GM10266 (cell line): ENCODE measurements at regions not wholly inside any gene's neighbourhood (a gene's known extent, or its start where the extent isn't known, plus 50 kb on each side); places are given as distances from the start of the nearest gene placed in this dataset.

Experiments used
- DNase-seq: peaks from one replicate; pipeline ENCODE4 v3.0.0; 2012; ENCODE audit errors: extremely low spot score
- TF ChIP-seq, protein P1 (sequence below): IDR thresholded peaks from 2 replicates; pipeline ENCODE4 v1.5.1; 2012; ENCODE audit warnings: mild to moderate bottlenecking, low read depth; ENCODE audit not compliant: control insufficient read depth, insufficient read depth; ENCODE audit errors: missing control alignments

DNA sequence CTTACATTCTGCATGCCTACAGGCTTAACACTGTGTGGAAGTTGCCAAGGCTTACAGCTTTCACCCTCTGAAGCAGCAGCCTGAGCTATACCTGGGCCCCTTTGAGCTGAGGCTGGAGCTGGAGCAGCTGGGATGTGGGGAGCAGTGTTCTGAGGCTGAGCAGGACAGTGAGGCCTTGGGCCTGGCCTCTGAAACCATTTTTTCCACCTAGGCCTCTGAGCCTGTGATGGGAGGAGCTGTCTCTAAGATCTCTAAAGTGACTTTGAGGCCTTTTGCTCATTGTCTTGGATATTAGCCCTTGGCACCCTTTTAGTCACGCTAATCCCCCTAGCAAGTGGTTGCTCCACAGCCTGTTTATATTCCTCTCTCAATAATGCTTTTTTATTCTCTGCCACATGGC lies 59.9 kb upstream of the ZBED5 start:
- TF ChIP-seq, protein P1, sequence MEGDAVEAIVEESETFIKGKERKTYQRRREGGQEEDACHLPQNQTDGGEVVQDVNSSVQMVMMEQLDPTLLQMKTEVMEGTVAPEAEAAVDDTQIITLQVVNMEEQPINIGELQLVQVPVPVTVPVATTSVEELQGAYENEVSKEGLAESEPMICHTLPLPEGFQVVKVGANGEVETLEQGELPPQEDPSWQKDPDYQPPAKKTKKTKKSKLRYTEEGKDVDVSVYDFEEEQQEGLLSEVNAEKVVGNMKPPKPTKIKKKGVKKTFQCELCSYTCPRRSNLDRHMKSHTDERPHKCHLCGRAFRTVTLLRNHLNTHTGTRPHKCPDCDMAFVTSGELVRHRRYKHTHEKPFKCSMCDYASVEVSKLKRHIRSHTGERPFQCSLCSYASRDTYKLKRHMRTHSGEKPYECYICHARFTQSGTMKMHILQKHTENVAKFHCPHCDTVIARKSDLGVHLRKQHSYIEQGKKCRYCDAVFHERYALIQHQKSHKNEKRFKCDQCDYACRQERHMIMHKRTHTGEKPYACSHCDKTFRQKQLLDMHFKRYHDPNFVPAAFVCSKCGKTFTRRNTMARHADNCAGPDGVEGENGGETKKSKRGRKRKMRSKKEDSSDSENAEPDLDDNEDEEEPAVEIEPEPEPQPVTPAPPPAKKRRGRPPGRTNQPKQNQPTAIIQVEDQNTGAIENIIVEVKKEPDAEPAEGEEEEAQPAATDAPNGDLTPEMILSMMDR: no peak
- no peak for DNase-seq

DNA sequence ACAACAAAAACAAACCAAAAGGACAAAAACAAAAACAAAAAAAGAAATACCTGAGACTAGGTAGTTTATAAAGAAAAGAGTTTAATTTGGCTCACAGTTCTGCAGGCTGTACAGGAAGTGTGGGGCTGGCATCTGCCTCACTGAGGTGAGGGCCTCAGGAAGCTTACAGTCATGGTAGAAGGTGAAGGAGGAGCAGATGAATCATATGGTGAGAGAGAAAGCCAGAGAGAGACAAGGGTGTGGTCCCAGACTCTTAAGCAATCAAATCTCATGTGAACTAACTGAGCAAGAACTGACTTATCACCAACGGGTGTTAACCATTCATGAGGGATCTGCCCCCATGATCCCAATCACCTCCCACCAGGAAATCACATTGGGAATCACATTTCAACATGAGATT lies 58.8 kb upstream of the ZBED5 start:
- no peak for DNase-seq
- TF ChIP-seq, protein P1: no peak

DNA sequence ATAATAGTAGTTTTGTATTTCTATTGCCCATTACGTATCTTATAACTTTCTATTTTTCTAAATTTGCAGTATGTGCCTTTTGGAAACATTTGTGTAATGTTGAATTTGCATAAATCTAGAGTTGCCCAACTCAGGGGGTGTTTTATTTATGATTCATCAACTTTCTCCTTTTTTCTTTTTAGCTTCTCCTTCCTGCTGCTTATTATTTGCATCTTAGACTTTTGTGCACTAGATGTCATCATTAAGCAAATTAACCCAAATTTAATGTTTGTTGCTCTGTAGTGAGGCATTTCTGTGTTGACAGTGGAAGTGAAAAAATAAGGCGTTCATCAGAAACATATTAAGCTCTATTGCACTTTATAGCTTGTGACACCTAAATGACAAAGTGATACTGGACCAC lies 56.2 kb upstream of the ZBED5 start:
- DNase-seq: no peak
- TF ChIP-seq, protein P1: no peak

DNA sequence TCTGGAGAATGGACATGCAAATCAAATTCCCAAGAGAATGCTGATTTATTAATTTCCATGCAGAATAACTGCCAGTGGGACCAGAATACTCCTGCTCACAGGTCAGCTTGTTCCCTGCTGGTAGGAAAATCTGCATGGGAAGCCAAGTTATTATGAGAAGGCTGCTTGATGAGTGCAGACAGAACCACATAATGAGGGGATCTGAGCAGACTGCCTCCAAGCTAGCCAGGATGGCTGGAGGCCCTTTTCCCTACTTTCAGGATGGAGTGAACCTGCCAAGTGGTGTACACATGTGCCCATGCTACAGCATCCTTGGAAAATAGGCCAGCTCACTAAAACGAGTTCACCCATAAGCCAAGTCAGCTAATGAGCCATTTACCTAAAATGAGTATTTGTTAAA lies 55.2 kb upstream of the ZBED5 start:
- no peak for DNase-seq
- TF ChIP-seq, protein P1: no peak

DNA sequence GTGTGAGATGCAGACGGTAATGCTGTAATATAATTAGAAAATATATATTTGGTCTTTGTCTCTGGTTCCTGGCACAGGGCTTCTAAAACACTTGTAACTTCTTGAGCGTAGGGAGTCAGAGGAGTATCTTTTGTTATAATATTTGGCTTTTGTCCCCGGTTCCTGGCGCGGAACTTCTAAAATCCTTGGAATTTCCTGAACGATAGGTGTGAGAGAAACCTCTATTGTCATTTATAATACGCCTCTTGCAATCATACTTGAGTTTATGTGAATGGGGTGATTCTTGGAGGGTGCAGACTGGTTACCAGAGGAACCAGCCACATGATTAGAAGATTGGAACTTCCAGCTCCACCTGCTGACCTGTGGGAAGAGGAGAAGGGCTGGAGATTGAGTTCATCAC lies 54.1 kb upstream of the ZBED5 start:
- TF ChIP-seq, protein P1: no peak
- no peak for DNase-seq

DNA sequence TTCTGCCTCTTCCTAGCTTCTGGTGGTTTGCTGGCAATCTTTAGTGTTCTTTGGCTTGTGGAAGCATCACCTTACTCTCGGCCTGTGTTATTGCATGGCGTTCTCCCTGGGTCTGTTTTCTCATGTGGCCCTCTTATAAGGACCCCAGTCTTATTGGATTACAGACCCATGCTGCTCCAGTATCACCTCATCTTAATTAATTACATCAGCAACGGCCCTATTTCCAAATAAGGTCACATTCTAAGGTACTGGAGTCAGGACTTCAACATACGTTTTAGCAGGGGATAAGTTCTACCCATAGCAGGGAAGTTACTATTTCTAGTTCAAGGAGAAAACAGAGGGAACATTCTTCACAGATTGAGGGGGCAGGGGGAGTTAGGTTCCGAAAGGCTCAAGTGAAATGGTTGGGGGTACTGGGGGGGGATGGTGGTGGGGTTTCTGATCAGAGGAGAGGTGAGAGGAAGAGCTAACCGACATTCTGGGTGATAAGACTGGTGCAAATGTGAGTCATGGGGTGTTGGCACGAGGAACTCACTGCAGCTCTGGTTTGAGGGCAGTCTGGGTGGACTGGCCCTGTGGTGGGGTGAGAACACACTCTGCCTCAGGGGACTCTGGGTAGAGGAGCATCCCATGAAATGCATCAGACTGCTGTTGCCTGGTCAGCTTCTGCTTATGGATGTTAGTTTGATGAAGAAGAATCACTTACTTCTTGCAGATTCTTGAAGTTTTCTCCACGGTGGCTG lies 51.5 kb upstream of the ZBED5 start:
- DNase-seq: no peak
- TF ChIP-seq, protein P1: no peak

DNA sequence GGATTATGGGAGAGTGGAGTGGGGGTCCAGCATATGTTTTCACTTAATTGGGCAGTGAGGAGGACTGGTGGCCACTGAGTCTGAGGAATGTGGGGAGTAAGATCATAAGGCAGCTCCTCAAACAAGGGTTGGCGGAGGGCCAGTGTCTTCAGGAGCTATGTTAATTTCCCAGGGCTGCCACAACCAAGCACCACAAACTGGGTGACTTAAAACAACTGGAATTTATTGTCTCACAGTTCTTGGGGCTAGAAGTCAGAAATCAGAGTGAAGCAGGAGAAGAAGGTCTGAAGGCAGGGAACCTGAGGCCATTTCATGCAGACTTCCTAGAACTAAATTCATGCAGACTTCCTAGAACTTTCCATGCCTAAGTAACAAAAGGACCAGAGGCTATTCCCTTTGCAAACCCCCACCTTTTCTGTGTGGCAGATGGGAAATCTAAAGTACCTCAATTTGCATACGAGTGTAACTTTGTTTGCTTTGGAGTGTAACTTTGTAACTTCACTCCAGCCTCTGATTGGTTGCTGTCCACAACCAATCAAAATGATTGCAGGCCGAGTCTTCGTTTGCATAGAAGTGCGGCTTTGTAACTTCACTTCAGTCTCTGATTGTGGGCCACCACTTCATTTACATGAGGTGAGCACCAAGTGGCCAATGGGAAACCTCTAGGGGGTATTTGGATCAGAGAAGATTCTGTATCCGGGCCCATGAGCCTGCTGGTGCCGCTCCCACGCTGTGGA lies 50.5 kb upstream of the ZBED5 start:
- TF ChIP-seq, protein P1: no peak
- no peak for DNase-seq
